H1 (cell line): ENCODE measurements at regions not wholly inside any gene's neighbourhood (a gene's known extent, or its start where the extent isn't known, plus 50 kb on each side); places are given as distances from the start of the nearest gene placed in this dataset.

ENCODE experiments used
- ATF2 ChIP-seq: IDR thresholded peaks from 2 replicates; pipeline ENCODE4 v1.6.1; 2012; ENCODE audit warnings: low read length, inconsistent platforms
- CHD2 ChIP-seq: IDR thresholded peaks from 2 replicates; pipeline ENCODE4 v1.6.1; 2012; ENCODE audit warnings: low read length, improper control_type of control experiment
- CHD7 ChIP-seq: fragments of 300-600 bp; sonication (generic); IDR thresholded peaks from 2 replicates; pipeline ENCODE4 v1.7.1; 2012; ENCODE audit warnings: low read length, moderate library complexity, mild to moderate bottlenecking, inconsistent platforms; ENCODE audit not compliant: insufficient replicate concordance
- MAFK ChIP-seq: IDR thresholded peaks from 2 replicates; pipeline ENCODE4 v1.6.1; 2012; ENCODE audit warnings: low read depth, mild to moderate bottlenecking, improper control_type of control experiment, low read length
- PHF8 ChIP-seq: fragments of 200-600 bp; sonication (generic); conservative IDR thresholded peaks from 2 replicates; pipeline ENCODE4 v1.7.1; 2012; ENCODE audit warnings: low read depth, mild to moderate bottlenecking, inconsistent platforms, low read length, moderate library complexity
- POU5F1 ChIP-seq: IDR thresholded peaks from 2 replicates; pipeline ENCODE4 v1.6.1; 2011; ENCODE audit warnings: low read depth, mild to moderate bottlenecking, low read length, moderate library complexity
- RAD21 ChIP-seq, 2 experiments: IDR thresholded peaks in 1 of 2; conservative IDR thresholded peaks in 1 of 2; 2 replicates each; pipeline ENCODE4 v1.6.1; 2011; ENCODE audit warnings: low read depth in 2 of 2, low read length in 2 of 2, improper control_type of control experiment in 1 of 2, inconsistent platforms in 1 of 2, mild to moderate bottlenecking in 1 of 2, moderate library complexity in 1 of 2
- SIRT6 ChIP-seq: IDR thresholded peaks from one replicate; pipeline ENCODE4 v1.7.1; 2012; ENCODE audit warnings: low read length, inconsistent platforms
- SIX5 ChIP-seq: IDR thresholded peaks from 2 replicates; pipeline ENCODE4 v1.6.1; 2011; ENCODE audit warnings: mild to moderate bottlenecking, low read depth, low read length
- YY1 ChIP-seq: IDR thresholded peaks from 2 replicates; pipeline ENCODE4 v1.6.1; 2011; ENCODE audit warnings: low read depth, mild to moderate bottlenecking, low read length
- ZNF274 ChIP-seq: IDR thresholded peaks from 2 replicates; pipeline ENCODE4 v1.7.0; 2012; ENCODE audit warnings: low read length, borderline replicate concordance; ENCODE audit errors: extremely low read depth

DNA sequence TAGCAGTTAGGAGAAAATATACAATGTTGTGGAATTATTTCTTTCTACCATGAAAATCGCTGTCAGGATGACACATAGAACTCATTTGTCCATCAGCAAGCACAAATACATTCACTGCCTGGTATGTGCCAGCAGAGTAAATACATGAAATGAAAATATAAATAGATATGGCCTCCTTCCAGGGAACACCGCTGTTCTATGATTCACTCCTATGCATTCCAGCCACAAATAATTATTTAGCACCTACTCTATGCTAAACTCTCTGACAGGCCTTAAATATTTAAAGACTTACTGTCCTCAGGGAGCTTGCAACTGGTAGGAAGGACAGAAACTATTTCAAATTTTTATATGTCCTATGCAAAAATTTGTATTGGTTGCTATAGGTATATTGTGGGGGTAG lies 975.0 kb upstream of the NCAM2 start (continued):
- TF ChIP-seq CHD7 = no peak
- TF ChIP-seq PHF8 = no peak
- TF ChIP-seq YY1 = no peak
- TF ChIP-seq SIX5 = no peak
- no peak for TF ChIP-seq ATF2
- no peak for TF ChIP-seq ZNF274
- no peak for TF ChIP-seq CHD2
- no peak for TF ChIP-seq POU5F1
- no peak for TF ChIP-seq SIRT6
- TF ChIP-seq MAFK = no peak
- no peak for TF ChIP-seq RAD21 (IDR thresholded peaks at IDR 0.05 in 1 of 2, conservative IDR thresholded peaks at IDR 0.05 in 1 of 2; ENCODE audit: low read depth in 2 of 2, low read length in 2 of 2)
